HL-60 (cell line): ENCODE measurements at regions not wholly inside any gene's neighbourhood (a gene's known extent, or its start where the extent isn't known, plus 50 kb on each side); places are given as distances from the start of the nearest gene placed in this dataset.

Source experiments
- CTCF ChIP-seq: IDR thresholded peaks from one replicate; pipeline ENCODE4 v1.5.1; 2011; ENCODE audit warnings: low read length, control low read depth, inconsistent platforms; ENCODE audit not compliant: insufficient read depth
- REST ChIP-seq: IDR thresholded peaks from 2 replicates; pipeline ENCODE4 v1.6.1; 2012; ENCODE audit warnings: low read depth; ENCODE audit not compliant: insufficient replicate concordance

GRCh38 chr4:163923092-163923491, 428.6 kb downstream of the TMA16 start:
- TF ChIP-seq CTCF: no peak
- no peak for TF ChIP-seq REST
